Esophagus squamous epithelium (tissue), 4 donors: ENCODE measurements at regions not wholly inside any gene's neighbourhood (a gene's known extent, or its start where the extent isn't known, plus 50 kb on each side); places are given as distances from the start of the nearest gene placed in this dataset.

Experiments used
- POLR2A ChIP-seq, 4 donors: fragments of 450-650 bp; IDR thresholded peaks; one replicate each; pipeline ENCODE4 v1.6.1; 2017; ENCODE audit warnings: antibody characterized with exemption in 4 of 4, mild to moderate bottlenecking in 4 of 4, moderate library complexity in 3 of 4
- TF ChIP-seq, protein P1 (sequence below), 6 experiments: fragments of 450-650 bp in 4 of 6; fragments of 200-600 bp in 2 of 6; sonication (generic) in 2 of 6; IDR thresholded peaks; one replicate each; pipeline ENCODE4 v1.5.1; 2016 to 2019; ENCODE audit warnings: antibody characterized with exemption in 6 of 6, mild to moderate bottlenecking in 4 of 6, moderate library complexity in 4 of 6

DNA sequence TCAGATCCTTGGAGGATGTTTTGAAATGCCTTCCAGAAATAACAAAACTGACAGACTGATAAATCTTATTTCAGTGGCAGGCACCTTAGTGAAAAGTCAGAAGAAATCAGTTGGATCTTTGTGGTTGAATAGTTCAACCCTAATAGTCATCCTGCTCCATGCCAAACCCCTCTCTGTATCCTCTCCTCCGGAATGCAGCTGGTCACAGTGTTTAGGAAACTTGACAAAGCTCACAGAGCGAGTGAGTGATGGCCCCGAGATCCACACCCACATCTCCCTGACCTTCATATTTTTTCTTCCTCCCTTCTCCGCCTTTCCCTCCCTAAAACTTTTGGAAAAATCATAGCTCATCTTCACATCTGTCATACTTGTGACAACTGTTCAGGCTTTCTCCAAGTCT, 464.8 kb upstream of the CDH4 start:
- TF ChIP-seq, protein P1, sequence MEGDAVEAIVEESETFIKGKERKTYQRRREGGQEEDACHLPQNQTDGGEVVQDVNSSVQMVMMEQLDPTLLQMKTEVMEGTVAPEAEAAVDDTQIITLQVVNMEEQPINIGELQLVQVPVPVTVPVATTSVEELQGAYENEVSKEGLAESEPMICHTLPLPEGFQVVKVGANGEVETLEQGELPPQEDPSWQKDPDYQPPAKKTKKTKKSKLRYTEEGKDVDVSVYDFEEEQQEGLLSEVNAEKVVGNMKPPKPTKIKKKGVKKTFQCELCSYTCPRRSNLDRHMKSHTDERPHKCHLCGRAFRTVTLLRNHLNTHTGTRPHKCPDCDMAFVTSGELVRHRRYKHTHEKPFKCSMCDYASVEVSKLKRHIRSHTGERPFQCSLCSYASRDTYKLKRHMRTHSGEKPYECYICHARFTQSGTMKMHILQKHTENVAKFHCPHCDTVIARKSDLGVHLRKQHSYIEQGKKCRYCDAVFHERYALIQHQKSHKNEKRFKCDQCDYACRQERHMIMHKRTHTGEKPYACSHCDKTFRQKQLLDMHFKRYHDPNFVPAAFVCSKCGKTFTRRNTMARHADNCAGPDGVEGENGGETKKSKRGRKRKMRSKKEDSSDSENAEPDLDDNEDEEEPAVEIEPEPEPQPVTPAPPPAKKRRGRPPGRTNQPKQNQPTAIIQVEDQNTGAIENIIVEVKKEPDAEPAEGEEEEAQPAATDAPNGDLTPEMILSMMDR (IDR thresholded peaks at IDR 0.05) = no peak
- no peak for TF ChIP-seq POLR2A (IDR thresholded peaks at IDR 0.05)
